Endothelial cell of umbilical vein (primary cell): ENCODE measurements at regions not wholly inside any gene's neighbourhood (a gene's known extent, or its start where the extent isn't known, plus 50 kb on each side); places are given as distances from the start of the nearest gene placed in this dataset.

ENCODE experiments used
- BruUV-seq: library from RNA; stranded (reverse); fragments of 400-500 nt; replicated peaks from 2 replicates; lab custom pipeline; 2021; lab: Mats Ljungman, UMichigan
- CTCF ChIA-PET: fragments of 300-600, 350-600 bp; sonication (Branson Sonifier 250); formaldehyde crosslinking; loops from one replicate; lab custom pipeline; 2021; ENCODE audit warnings: antibody characterized with exemption, inconsistent platforms; lab: Charles Lee
- POLR2A ChIA-PET: fragments of 300-600, 350-600 bp; sonication (Branson Sonifier 250); formaldehyde crosslinking; loops from one replicate; lab custom pipeline; 2021; ENCODE audit warnings: antibody characterized with exemption, inconsistent platforms; lab: Charles Lee
- DNase-seq: peaks from one replicate; pipeline ENCODE4 v3.0.0-alpha.2; 2011; ENCODE audit warnings: low read depth, low spot score
- FAIRE-seq: peaks from 2 replicates; lab custom pipeline; 2011; peaks lifted over from hg19 to GRCh38; lab: Jason Lieb, UNC
- H2AFZ ChIP-seq: 2 replicates; pipeline ENCODE4 v1.6.0; 2012; ENCODE audit warnings: low read depth, low read length, control low read depth, inconsistent platforms
- H3K27ac ChIP-seq: 2 replicates; pipeline ENCODE4 v1.5.1; 2011; ENCODE audit warnings: low read depth, mild to moderate bottlenecking, control low read depth, low read length, moderate library complexity; ENCODE audit not compliant: insufficient read depth
- H3K27me3 ChIP-seq, 2 experiments: 2 replicates each; pipeline versions ENCODE4 v1.6.0 to v1.6.1; 2011; ENCODE audit warnings: low read length in 2 of 2, mixed read lengths in 1 of 2; ENCODE audit not compliant: control insufficient read depth in 2 of 2, insufficient read depth in 2 of 2
- H3K36me3 ChIP-seq, 2 experiments: 2 replicates in 1 of 2; 3 replicates in 1 of 2; pipeline ENCODE4 v1.5.1; 2011; ENCODE audit warnings: low read length in 2 of 2, mild to moderate bottlenecking in 1 of 2, moderate library complexity in 1 of 2; ENCODE audit not compliant: control insufficient read depth in 2 of 2, insufficient read depth in 2 of 2; ENCODE audit errors: extremely low read depth in 1 of 2
- H3K4me1 ChIP-seq: 3 replicates; pipeline ENCODE4 v1.5.1; 2011; ENCODE audit warnings: mild to moderate bottlenecking, low read length; ENCODE audit not compliant: control insufficient read depth, insufficient read depth; ENCODE audit errors: extremely low read depth
- H3K4me2 ChIP-seq: 2 replicates; pipeline ENCODE4 v1.6.1; 2011; ENCODE audit warnings: low read length, control low read depth, mixed read lengths; ENCODE audit not compliant: insufficient read depth
- H3K4me3 ChIP-seq, 3 experiments: fragments of 200-600 bp in 1 of 3; sonication (generic), shearing (Covaris generic) in 1 of 3; replicated peaks in 1 of 3; 2 replicates each; pipeline ENCODE4 v1.5.1; 2011 to 2016; ENCODE audit warnings: control low read depth in 3 of 3, low read length in 3 of 3, mild to moderate bottlenecking in 2 of 3, inconsistent platforms in 1 of 3, low read depth in 1 of 3, moderate library complexity in 1 of 3; ENCODE audit not compliant: insufficient read depth in 1 of 3
- H3K79me2 ChIP-seq: 2 replicates; pipeline ENCODE4 v1.6.0; 2012; ENCODE audit warnings: low read length, inconsistent platforms; ENCODE audit not compliant: control insufficient read depth, insufficient read depth
- H3K9ac ChIP-seq: replicated peaks from 2 replicates; pipeline ENCODE3; 2011; ENCODE audit warnings: low read length, control low read depth; ENCODE audit not compliant: insufficient read depth; ENCODE audit errors: extremely low read depth
- H3K9me1 ChIP-seq: replicated peaks from 3 replicates; pipeline ENCODE4 v1.6.0; 2011; ENCODE audit warnings: mild to moderate bottlenecking, low read length; ENCODE audit not compliant: control insufficient read depth, insufficient read depth; ENCODE audit errors: extremely low read depth
- H3K9me3 ChIP-seq: replicated peaks from 2 replicates; pipeline ENCODE4 v1.5.1; 2012; ENCODE audit warnings: low read length, inconsistent platforms; ENCODE audit not compliant: control insufficient read depth, insufficient read depth
- H4K20me1 ChIP-seq: replicated peaks from 2 replicates; pipeline ENCODE3; 2011; ENCODE audit warnings: mild to moderate bottlenecking, low read length; ENCODE audit not compliant: control insufficient read depth, insufficient read depth; ENCODE audit errors: extremely low read depth
- CTCF ChIP-seq, 2 donors: IDR thresholded peaks; 1 replicate in 1 of 2; 2 replicates in 1 of 2; pipeline ENCODE4 v1.5.1; 2011; ENCODE audit warnings: low read length in 2 of 2, mild to moderate bottlenecking in 2 of 2, moderate library complexity in 2 of 2, control low read depth in 1 of 2, inconsistent platforms in 1 of 2, low read depth in 1 of 2; ENCODE audit not compliant: insufficient read depth in 1 of 2; ENCODE audit errors: extremely low read depth in 1 of 2
- EZH2 ChIP-seq: IDR thresholded peaks from 2 replicates; pipeline ENCODE4 v1.6.1; 2012; ENCODE audit warnings: borderline replicate concordance, low read depth, mild to moderate bottlenecking, moderate library complexity, low read length, inconsistent platforms; ENCODE audit not compliant: severe bottlenecking
- FOS ChIP-seq: IDR thresholded peaks from 2 replicates; pipeline ENCODE4 v1.6.1; 2011; ENCODE audit warnings: mild to moderate bottlenecking, low read length, moderate library complexity, borderline replicate concordance; ENCODE audit not compliant: insufficient read depth
- GATA2 ChIP-seq: IDR thresholded peaks from 2 replicates; pipeline ENCODE4 v1.7.0; 2011; ENCODE audit warnings: low read depth, mild to moderate bottlenecking, moderate library complexity, mixed read lengths, low read length; ENCODE audit not compliant: insufficient read length, insufficient read depth
- JUN ChIP-seq: IDR thresholded peaks from 2 replicates; pipeline ENCODE4 v1.6.1; 2011; ENCODE audit warnings: borderline replicate concordance, low read depth; ENCODE audit not compliant: insufficient read length, insufficient read depth
- MAX ChIP-seq: IDR thresholded peaks from 2 replicates; pipeline ENCODE4 v1.6.1; 2011; ENCODE audit not compliant: insufficient read depth, insufficient read length
- MYC ChIP-seq: IDR thresholded peaks from one replicate; pipeline ENCODE4 v1.6.1; 2011; ENCODE audit warnings: mild to moderate bottlenecking, low read depth, low read length
- POLR2A ChIP-seq: IDR thresholded peaks from 2 replicates; pipeline ENCODE4 v1.6.1; 2012; ENCODE audit warnings: low read depth, mild to moderate bottlenecking, control low read depth, low read length
- POLR2AphosphoS5 ChIP-seq: IDR thresholded peaks from 2 replicates; pipeline ENCODE4 v1.6.1; 2012; ENCODE audit warnings: low read depth, mild to moderate bottlenecking, control low read depth, low read length, moderate library complexity; ENCODE audit not compliant: insufficient read depth
- dilution Hi-C: fragments of 300-500 bp; cut with MboI; formaldehyde crosslinking; loops from one replicate; pipeline ENCODE4 v1.15.0; 2019; ENCODE audit warnings: low sequenced_read_pairs; ENCODE audit not compliant: extremely low pct_ligation_motif_present
- intact Hi-C: fragments of 100-400 bp; cut with micrococcal nuclease; formaldehyde crosslinking; loops from one replicate; pipeline ENCODE4 v1.10.0; 2022

GRCh38 chr4:25524663-25525062 lies 131.0 kb upstream of the SLC34A2 start:
- Histone ChIP-seq H3K27ac (no peak overlapping the region), H3K9me1 (no peaks in the 10 kb centered on the region), H3K4me2 (no peak overlapping the region), H3K36me3 (no peaks in the 10 kb centered on the region), H2AFZ (no peak overlapping the region), H4K20me1 (no peaks in the 10 kb centered on the region), H3K9me3 (no peaks in the 10 kb centered on the region), H3K4me3 (no peak overlapping the region), H3K79me2 (no peaks in the 10 kb centered on the region), H3K4me1 (no peaks in the 10 kb centered on the region), H3K27me3 (peaks cover 0 to 3% of the 10 kb centered on the region in 2 experiments), H3K9ac (no peak overlapping the region)
- POLR2A ChIA-PET: no interaction called here
- intact Hi-C loops (no loop called here), dilution Hi-C loops (no loop called here)
- FAIRE-seq (no peak), DNase-seq (no peak)
- CTCF ChIA-PET: interaction anchor here (0.8 to 1.2 kb wide), 3 partner anchors 15 to 83 kb away, joined by 3 to 5 read pairs (median 4); no protein-coding TSS in a partner anchor
- no TSS peak for BruUV-seq
- TF ChIP-seq GATA2 (no peak), JUN (no peak), MAX (no peak), POLR2AphosphoS5 (no peak), EZH2 (no peak), MYC (no peak), POLR2A (no peak), FOS (no peak), CTCF (IDR thresholded peaks at IDR 0.05; ENCODE audit: extremely low read depth in 1 of 2, insufficient read depth in 1 of 2, low read depth in 1 of 2, low read length in 2 of 2) (no peak)
